ENCODE measurements at regions not wholly inside any gene's neighbourhood (a gene's known extent, or its start where the extent isn't known, plus 50 kb on each side); places are given as distances from the start of the nearest gene placed in this dataset.

GRCh38 chr2:104982111-104982510 lies 55.8 kb upstream of the MRPS9 start:
- no peak for TF ChIP-seq EZH2 (IDR thresholded peaks at IDR 0.05)
- no peak for TF ChIP-seq CTCF (IDR thresholded peaks at IDR 0.05)
